BLaER1 treated with 17β-estradiol and CSF1 and Interleukin-3, amounts not matched to agents 10 nM and 100 nM (cell line): ENCODE measurements at regions not wholly inside any gene's neighbourhood (a gene's known extent, or its start where the extent isn't known, plus 50 kb on each side); places are given as distances from the start of the nearest gene placed in this dataset.
"Not testable (repeated sequence)": the region's sequence is repeated elsewhere in the genome, so short reads cannot be mapped to it uniquely, and the experiment has no call there.

Experiments used
- H3K27ac ChIP-seq, 11 experiments: shearing (Covaris generic); formaldehyde crosslinking; 2 replicates each; pipeline ENCODE4 v1.8.1; 2022
- H3K27me3 ChIP-seq, 11 experiments: shearing (Covaris generic); formaldehyde crosslinking; 2 replicates each; pipeline ENCODE4 v1.8.1; 2022
- H3K36me3 ChIP-seq, 11 experiments: shearing (Covaris generic); formaldehyde crosslinking; 2 replicates each; pipeline ENCODE4 v1.8.1; 2022
- H3K4me1 ChIP-seq, 10 experiments: shearing (Covaris generic); formaldehyde crosslinking; 2 replicates each; pipeline ENCODE4 v1.8.1; 2022
- H3K4me2 ChIP-seq, 11 experiments: shearing (Covaris generic); formaldehyde crosslinking; 2 replicates each; pipeline ENCODE4 v1.8.1; 2022
- H3K4me3 ChIP-seq, 10 experiments: shearing (Covaris generic); formaldehyde crosslinking; 2 replicates each; pipeline ENCODE4 v1.8.1; 2022
- H3K9ac ChIP-seq, 11 experiments: shearing (Covaris generic); formaldehyde crosslinking; 2 replicates each; pipeline ENCODE4 v1.8.1; 2022
- H3K9me3 ChIP-seq, 11 experiments: shearing (Covaris generic); formaldehyde crosslinking; replicated peaks in 1 of 11; 2 replicates each; pipeline ENCODE4 v1.8.1; 2022
- H4K20me1 ChIP-seq, 11 experiments: shearing (Covaris generic); formaldehyde crosslinking; 2 replicates each; pipeline ENCODE4 v1.8.1; 2022
- Cebpa-rat ChIP-seq, 11 experiments: shearing (Covaris generic); IDR thresholded peaks; 2 replicates each; pipeline ENCODE4 v1.8.1; 2022

DNA sequence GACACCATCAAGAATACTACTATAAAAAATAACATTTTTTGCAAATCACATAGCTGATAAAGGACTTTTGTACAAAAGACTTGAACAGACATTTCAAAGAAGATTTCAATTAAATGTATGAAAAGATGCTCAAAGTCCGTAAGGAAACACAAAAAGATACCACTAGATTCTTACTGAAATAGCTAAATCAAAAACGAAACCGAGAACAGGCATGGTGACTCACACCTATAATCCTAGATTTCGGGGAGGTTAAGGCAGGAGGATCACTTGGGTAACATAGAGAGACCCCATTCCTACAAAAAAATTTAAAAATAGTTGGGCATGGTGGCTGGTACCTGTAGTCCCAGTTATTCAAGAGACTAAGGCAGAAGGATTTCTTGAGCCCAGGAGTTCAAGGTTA lies 520.2 kb upstream of the GRM3 start:
- Histone ChIP-seq H3K4me3 (no peak overlapping the region), H3K4me1 (no peaks in the 10 kb centered on the region), H3K36me3 (no peaks in the 10 kb centered on the region), H3K4me2 (no peak overlapping the region), H3K9ac (no peak overlapping the region), H3K27ac (no peak overlapping the region), H3K9me3 (no peaks in the 10 kb centered on the region), H4K20me1 (no peaks in the 10 kb centered on the region), H3K27me3 (no peaks in the 10 kb centered on the region)
- TF ChIP-seq Cebpa-rat (IDR thresholded peaks at IDR 0.05), result no peak

GRCh38 chr7:86094166-86094669 lies 549.5 kb upstream of the GRM3 start:
- Histone ChIP-seq H3K4me1 (peaks cover 0 to 21% (median 0%) of the 10 kb centered on the region in 10 experiments; a peak in 7 of 20 replicates), H4K20me1 (no peaks in the 10 kb centered on the region), H3K27ac (peak overlapping the region in 3 of 11 experiments; percentile 43 to 49 (median 43); a peak in 5 of 22 replicates), H3K9ac (no peak overlapping the region), H3K36me3 (no peaks in the 10 kb centered on the region), H3K27me3 (no peaks in the 10 kb centered on the region), H3K4me3 (no peak overlapping the region), H3K9me3 (peaks cover 7 to 18% (median 12%) of the 10 kb centered on the region in 11 experiments; a peak in 21 of 22 replicates), H3K4me2 (peak overlapping the region in 3 of 11 experiments; percentile 17 to 55 (median 41); a peak in 5 of 22 replicates)
- no peak for TF ChIP-seq Cebpa-rat (IDR thresholded peaks at IDR 0.05)

DNA sequence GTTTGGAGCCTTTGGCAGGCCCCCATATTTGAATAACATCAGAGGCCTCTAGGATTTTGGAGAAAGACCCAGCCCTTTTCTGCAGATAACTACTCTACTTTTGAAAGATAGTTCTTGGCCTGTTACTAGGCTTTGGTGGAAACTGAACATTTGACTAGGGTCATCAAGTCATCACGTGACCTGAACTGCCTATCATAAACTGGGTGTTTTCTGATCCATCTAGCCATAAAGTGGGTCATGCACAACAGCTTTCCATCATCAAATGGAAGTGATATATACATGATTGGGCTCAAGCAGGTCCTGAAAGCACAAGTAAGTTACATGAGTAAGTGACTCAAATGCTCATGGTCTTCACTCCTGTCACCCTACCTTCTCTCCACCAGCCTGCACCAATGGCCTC lies 552.3 kb upstream of the GRM3 start:
- H3K9ac ChIP-seq, result no peak overlapping the region
- H4K20me1 ChIP-seq, result no peaks in the 10 kb centered on the region

GRCh38 chr7:86089455-86089854 lies 554.3 kb upstream of the GRM3 start:
- TF ChIP-seq Cebpa-rat (IDR thresholded peaks at IDR 0.05), result no peak
- Histone ChIP-seq H3K36me3 (no peaks in the 10 kb centered on the region), H3K4me1 (peaks cover 0 to 16% (median 0%) of the 10 kb centered on the region in 10 experiments; a peak in 7 of 20 replicates), H3K4me3 (no peak overlapping the region), H3K27ac (no peak overlapping the region), H4K20me1 (no peaks in the 10 kb centered on the region), H3K27me3 (no peaks in the 10 kb centered on the region), H3K9ac (no peak overlapping the region), H3K4me2 (no peak overlapping the region), H3K9me3 (peaks cover 10 to 26% (median 19%) of the 10 kb centered on the region in 11 experiments; a peak in 21 of 22 replicates)

More for the DNA sequence above, 552.3 kb upstream of the GRM3 start:
- H3K36me3 ChIP-seq, result no peaks in the 10 kb centered on the region
- no peaks in the 10 kb centered on the region for H3K27me3 ChIP-seq
- peaks cover 10 to 26% (median 19%) of the 10 kb centered on the region in 11 experiments; a peak in 21 of 22 replicates for H3K9me3 ChIP-seq
- H3K4me1 ChIP-seq, result peaks cover 0 to 21% (median 0%) of the 10 kb centered on the region in 10 experiments; a peak in 7 of 20 replicates
- H3K4me2 ChIP-seq, result no peak overlapping the region
- no peak overlapping the region for H3K4me3 ChIP-seq
- H3K27ac ChIP-seq, result no peak overlapping the region
- TF ChIP-seq Cebpa-rat (IDR thresholded peaks at IDR 0.05), result no peak

DNA sequence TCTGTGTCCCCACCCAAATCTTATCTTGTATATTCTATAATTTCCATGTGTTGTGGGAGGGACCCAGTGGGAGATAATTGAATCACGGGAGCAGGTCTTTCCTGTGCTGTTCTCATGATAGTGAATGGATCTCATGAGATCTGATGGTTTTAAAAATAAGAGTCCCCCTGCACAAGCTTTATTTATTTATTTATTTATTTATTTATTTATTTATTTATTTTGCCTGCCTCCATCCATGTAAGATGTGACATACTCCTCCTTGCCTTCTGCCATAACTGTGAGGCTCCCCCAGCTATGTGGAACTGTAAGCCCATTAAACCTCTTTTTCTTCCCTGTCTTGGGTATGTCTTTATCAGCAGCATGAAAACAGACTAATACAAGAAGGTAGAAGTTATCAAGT lies 579.1 kb upstream of the GRM3 start:
- not testable (repeated sequence) for H3K4me2 ChIP-seq, H3K9me3 ChIP-seq, H3K9ac ChIP-seq, H3K27me3 ChIP-seq, H3K27ac ChIP-seq, H3K4me3 ChIP-seq, H4K20me1 ChIP-seq, H3K4me1 ChIP-seq, H3K36me3 ChIP-seq

DNA sequence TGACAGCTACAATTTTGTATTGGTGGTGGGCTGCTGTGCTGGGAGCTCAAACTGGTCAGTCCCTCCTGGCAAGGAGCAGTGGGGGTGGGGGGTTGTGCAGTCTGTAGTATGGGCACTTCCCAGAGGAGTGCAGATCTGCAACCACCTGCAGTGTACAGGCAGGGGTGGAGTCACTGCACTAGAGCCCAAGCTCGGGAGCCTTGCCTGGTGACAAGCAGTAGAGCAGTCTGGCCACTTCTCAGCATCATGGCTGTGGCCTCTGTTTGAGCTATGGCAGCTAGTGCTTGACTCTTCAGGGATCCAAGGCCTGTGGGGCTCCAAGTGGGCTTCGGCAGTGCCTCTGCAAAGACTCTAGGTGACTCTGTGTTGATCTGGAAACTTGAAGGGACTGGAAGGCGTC lies 585.1 kb upstream of the GRM3 start:
- peaks cover 7 to 28% (median 10%) of the 10 kb centered on the region in 11 experiments; a peak in 19 of 22 replicates for H3K9me3 ChIP-seq
- no peak overlapping the region for H3K4me3 ChIP-seq
- H3K36me3 ChIP-seq, result no peaks in the 10 kb centered on the region
- no peak overlapping the region for H3K27ac ChIP-seq
- H3K4me1 ChIP-seq, result no peaks in the 10 kb centered on the region
- no peaks in the 10 kb centered on the region for H4K20me1 ChIP-seq
- no peak for TF ChIP-seq Cebpa-rat (IDR thresholded peaks at IDR 0.05)
- H3K27me3 ChIP-seq, result no peaks in the 10 kb centered on the region
- H3K9ac ChIP-seq, result no peak overlapping the region
- no peak overlapping the region for H3K4me2 ChIP-seq

- Histone ChIP-seq H3K36me3 (no peaks in the 10 kb centered on the region), H3K4me3 (no peak overlapping the region), H3K9ac (no peak overlapping the region), H4K20me1 (no peaks in the 10 kb centered on the region), H3K27ac (no peak overlapping the region), H3K9me3 (no peaks in the 10 kb centered on the region), H3K4me1 (no peaks in the 10 kb centered on the region), H3K27me3 (no peaks in the 10 kb centered on the region), H3K4me2 (no peak overlapping the region)
- no peak for TF ChIP-seq Cebpa-rat (IDR thresholded peaks at IDR 0.05)
These were observed 592.8 kb upstream of the GRM3 start for GRCh38 chr7:86050918-86051317.

GRCh38 chr7:86049910-86050309 lies 593.8 kb upstream of the GRM3 start:
- no peak for TF ChIP-seq Cebpa-rat (IDR thresholded peaks at IDR 0.05)
- Histone ChIP-seq H4K20me1 (no peaks in the 10 kb centered on the region), H3K27ac (no peak overlapping the region)

GRCh38 chr7:86045197-86045596 lies 598.5 kb upstream of the GRM3 start:
- not testable (repeated sequence) for H3K9me3 ChIP-seq, H3K4me1 ChIP-seq, H3K4me2 ChIP-seq, H3K27me3 ChIP-seq, H3K36me3 ChIP-seq, H3K9ac ChIP-seq, H4K20me1 ChIP-seq, H3K4me3 ChIP-seq, H3K27ac ChIP-seq

More at GRCh38 chr7:86049910-86050309, 593.8 kb upstream of the GRM3 start:
- no peaks in the 10 kb centered on the region for H3K9me3 ChIP-seq
- H3K36me3 ChIP-seq, result no peaks in the 10 kb centered on the region
- no peak overlapping the region for H3K9ac ChIP-seq
- no peak overlapping the region for H3K4me2 ChIP-seq
- H3K4me3 ChIP-seq, result no peak overlapping the region
- H3K4me1 ChIP-seq, result no peaks in the 10 kb centered on the region
- no peaks in the 10 kb centered on the region for H3K27me3 ChIP-seq

- TF ChIP-seq Cebpa-rat (IDR thresholded peaks at IDR 0.05), result no peak
- no peak overlapping the region for H3K9ac ChIP-seq
- no peaks in the 10 kb centered on the region for H3K27me3 ChIP-seq
- no peaks in the 10 kb centered on the region for H3K9me3 ChIP-seq
- no peak overlapping the region for H3K27ac ChIP-seq
- no peaks in the 10 kb centered on the region for H3K4me1 ChIP-seq
- no peaks in the 10 kb centered on the region for H3K36me3 ChIP-seq
- no peak overlapping the region for H3K4me3 ChIP-seq
- H3K4me2 ChIP-seq, result no peak overlapping the region
- no peaks in the 10 kb centered on the region for H4K20me1 ChIP-seq
These were observed 617.9 kb upstream of the GRM3 start for GRCh38 chr7:86025807-86026206.
